Stromal cell of bone marrow (primary cell): ENCODE measurements at regions not wholly inside any gene's neighbourhood (a gene's known extent, or its start where the extent isn't known, plus 50 kb on each side); places are given as distances from the start of the nearest gene placed in this dataset.
"Not testable (repeated sequence)": the region's sequence is repeated elsewhere in the genome, so short reads cannot be mapped to it uniquely, and the experiment has no call there.

ENCODE experiments used
- DNase-seq: peaks from one replicate; pipeline ENCODE4 v3.0.0-alpha.2; 2012; ENCODE audit warnings: low read depth

DNA sequence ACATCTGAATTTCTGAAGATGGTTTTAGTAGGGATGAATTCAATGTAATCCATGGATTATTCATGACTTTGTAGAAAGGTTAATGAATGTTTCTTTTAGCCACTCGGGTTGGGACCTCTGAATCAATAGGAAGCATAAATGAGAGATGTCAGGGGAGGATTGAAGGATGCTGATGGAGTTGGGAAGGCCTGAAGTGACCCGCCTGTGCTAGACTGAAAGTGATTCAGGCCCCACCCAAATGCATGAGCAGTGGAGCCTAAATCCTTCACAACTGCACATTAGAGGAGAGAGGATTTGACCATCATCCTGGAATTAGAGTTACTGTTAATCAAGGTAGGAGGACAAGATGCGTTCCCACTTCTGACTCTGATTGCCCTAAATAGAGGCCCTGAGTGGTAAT lies 162.2 kb upstream of the PTPN20 start:
- not testable (repeated sequence) for DNase-seq

DNA sequence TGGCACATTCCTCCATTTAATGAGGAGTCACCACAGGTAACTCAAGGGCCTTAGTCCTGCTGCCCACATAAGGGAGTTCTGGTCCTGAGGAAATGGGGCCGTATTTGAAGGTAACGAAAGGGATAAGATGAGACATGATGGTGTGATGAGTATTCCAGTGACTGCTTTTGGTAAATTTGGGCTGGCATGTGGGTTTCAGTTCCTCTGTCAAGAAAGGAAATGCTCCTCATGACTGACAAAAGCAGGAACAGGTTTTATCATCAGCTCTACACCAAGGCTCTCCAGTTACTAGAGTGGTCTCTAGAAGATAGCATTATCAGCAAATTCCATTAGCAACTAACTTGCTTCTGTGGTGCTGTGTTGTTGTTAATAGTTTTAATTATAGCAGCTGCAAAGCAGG lies 161.8 kb upstream of the PTPN20 start:
- DNase-seq = not testable (repeated sequence)

DNA sequence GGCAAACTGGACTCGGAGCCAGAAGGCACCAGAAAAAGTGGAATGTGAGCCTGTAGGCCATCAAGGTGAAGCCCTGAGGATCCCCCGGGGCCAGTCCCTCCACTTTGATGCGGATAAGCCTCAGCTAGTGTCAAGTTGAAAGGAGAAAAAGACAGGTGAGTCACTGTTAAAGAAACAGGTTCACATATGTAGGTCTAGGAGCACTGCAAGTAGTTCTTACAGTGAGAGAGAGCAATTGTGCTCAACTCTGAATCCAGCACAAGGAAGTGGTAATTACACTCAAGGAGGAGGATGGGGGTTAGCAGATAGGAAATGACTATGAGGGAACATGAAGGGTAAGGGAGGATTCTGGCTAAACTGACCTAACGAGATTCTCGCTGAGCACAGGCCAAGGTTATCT lies 157.5 kb upstream of the PTPN20 start:
- DNase-seq = not testable (repeated sequence)

DNA sequence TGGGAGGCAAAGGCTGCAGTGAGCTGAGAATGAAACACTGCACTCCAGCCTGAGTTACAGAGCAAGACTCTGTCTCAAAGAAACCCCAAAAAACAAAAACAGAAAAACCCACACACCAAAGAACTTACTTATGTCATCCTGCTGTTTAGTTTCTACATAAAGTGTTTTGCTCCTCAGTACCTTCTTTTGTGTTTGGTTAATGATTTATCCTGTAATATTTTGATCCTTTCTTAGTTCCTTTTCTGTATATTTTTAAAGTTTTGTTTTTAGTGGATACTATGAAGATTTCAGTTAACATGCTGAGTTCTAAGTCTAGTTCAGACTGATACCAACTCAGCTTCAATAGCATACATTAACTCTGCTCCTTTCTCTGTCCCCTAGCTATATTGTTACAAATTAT lies 149.8 kb upstream of the PTPN20 start:
- not testable (repeated sequence) for DNase-seq

DNA sequence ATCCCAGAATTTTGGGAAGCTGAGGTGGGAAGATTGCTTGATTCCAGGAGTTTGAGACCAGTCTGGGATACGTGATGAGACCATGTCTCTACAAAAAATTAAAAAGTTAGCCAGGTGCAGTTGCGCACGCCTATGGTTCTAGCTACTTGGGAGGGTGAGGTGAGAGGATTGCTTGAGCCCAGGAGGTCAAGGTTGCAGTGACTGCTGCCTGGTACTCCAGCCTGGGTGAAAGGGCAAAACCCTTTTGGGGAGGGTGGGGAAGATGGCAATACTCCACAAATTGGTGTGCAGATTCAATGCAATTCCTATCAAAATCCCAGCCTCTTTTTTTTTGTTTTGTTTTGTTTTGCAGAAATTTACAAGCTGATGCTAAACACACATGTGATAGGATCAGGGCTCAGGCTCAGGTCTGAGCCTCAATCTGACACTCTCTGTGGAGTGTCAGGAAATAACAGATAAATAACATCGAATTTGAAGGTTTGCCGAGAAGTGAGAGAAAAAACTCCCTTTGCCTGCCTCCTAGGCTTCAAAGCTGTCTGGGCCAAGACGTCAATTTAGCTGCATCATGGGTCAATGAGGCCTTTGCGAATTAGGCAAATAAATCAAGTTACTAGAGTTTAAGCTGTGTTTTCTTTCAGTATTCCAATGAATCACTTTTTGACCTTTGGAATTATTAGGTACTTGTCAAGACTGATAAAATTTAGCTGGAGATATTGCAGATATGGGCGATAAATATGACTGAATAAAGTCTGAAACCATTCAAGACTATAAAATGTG lies 142.5 kb upstream of the PTPN20 start:
- not testable (repeated sequence) for DNase-seq

DNA sequence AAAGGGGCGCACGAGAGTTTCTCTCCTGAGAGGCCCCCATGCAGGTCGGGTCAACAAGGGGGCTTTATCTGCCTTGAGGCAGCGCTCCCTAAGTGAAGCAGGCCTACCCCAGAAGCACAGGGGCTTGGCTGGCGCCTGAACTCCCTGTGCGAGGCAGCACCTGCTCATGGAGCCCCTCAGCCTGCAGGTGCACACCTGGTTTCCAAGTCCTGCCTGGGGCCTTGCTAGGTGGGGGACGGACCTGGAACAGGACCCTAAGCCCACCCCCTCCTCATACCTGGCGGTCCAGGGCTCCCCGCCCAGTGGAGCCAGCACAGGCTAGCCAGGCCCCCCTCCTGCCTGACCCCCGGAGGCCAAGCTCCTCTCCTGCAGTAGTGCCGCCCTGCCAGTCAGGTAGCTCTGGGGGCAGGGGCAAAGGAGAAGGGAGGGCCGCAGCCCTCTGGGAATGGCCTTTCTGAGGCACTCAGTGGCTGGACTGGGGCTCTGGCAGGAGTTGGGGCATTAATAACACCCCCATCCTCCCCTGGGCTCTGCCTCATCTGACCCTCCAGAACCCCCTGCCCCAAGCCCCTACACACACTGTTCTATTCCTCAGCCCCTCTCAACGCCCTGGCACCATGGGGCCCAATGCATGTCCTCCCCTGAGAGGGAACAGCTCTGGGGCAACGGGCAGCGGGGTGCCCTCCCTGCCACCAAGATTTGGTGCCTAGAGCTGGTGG lies 137.9 kb upstream of the PTPN20 start:
- DNase-seq = not testable (repeated sequence)

DNA sequence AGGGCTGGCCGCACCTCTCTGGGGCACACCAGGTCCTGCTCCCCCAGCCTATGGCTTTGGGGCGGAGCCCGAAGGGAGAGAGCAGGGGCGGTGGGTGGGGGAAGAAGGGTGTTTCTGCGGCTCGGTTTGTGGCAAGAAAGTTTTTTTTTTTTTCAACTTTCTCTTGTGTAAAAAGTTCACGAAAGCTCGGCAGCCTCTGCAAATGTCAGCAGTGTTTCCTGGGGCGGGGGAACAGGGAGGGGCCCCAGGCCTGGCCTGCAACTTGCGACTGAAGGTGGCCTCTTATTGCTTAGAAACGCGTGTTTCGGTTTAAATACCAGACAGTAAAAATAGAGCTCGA lies 137.4 kb upstream of the PTPN20 start:
- DNase-seq = not testable (repeated sequence)

DNA sequence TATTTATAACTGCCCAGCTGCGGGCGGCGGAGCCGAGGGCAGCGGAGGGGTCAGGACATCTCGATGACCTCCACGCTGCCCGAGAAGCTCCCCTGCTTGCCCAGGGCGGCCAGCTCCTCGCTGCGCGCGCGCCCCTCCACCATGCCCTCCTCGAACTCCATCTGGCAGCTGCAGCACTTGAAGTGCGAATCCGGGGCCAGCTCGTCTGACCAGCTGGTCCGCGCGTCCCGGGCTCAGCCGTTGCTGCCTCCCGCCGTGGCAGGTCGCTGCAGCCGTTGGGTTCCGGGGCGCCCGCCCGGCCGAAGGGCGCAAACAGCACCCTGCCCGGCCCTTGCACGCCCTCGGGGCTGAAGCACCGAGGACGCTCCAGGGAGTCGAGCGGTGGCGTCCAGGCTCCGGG lies 136.9 kb upstream of the PTPN20 start:
- not testable (repeated sequence) for DNase-seq

DNA sequence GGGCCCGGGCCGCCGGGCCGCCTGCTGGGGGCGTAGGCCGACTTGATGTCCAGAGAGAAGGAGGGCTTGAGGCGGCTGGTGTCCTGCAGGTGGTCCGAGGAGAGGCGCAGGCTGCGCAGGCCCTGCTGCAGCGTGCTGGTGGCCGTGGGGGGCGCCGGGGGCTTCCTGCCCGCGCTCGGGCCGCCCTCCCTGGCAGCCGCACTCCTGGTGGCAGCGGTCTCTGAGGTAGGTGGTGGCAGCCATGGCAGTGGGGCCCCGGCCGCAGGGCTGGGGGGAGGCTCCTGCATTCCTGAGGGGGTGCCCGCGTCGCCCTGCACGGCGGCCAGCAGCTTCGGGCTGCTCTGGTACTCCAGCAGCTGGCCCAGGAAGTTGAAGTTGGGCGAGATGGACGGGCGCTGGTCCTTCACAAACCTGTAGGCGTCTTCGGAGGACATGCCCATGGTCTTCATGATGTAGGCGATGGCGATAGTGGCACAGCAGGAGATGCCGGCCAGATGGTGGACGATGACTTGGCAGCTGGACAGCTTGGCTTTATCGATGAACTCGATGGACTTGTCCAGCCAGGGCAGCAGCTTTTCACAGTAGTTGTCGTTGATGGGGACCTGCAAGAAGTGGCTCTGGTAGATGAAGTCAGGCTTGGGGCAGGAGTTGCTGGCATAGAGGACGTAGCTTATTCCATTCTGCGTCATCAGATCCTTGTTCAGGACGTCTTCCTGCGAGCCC lies 136.1 kb upstream of the PTPN20 start:
- DNase-seq = not testable (repeated sequence)

DNA sequence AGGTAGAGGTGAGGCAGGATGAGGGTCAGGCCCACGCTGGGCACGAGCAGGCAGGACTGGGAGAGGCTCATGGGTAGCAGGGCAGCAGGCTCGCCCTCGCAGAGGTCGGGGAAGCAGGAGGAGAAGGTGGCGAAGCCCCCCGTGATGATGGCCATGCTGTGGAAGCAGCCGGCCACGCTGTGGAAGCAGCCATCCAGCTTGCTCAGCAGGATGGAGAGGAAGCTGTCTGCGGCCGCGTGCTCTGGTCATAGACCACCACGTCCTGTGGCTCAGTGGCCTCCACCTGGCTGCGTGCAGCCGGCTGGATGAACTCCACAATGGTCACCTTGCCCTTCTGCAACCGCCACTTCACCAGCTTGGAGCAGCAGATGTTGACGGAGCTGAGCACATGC lies 135.6 kb upstream of the PTPN20 start:
- not testable (repeated sequence) for DNase-seq

DNA sequence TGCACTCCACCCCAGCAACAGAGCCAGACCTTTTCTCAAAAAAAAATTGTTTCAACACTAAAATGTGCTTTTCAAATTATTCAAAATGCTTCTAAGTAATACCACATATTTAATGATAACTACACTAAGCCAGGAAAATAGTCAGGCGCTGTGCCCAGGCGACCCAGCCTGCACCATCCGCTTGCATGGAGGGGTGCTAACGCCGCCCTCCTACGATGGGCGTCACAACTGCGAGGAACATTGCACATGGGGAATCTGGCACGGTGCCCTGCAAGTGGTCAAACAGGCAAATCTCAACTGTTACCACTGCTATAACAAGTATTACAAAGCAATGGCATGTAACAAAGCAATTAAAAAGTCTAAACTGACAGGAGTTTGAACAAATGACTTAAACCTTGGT lies 131.7 kb upstream of the PTPN20 start:
- DNase-seq = not testable (repeated sequence)

DNA sequence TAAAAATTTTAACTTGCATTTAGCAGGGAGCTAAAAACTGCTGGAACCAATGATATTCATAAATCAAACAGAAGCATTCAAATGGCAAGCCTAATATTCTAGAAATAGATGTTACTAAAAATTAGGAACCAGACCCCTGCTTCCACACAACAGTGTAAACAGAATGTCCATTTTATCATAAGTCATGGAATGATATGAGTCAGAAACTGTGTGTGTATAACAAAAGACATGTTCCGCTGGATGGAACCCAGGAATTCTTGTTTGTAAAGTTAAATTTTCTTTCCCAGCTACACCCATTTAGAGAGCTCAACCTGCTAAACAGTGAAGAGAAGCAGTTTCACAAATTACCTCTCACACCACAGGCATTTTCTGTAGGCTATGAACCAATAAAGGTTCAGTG lies 131.1 kb upstream of the PTPN20 start:
- not testable (repeated sequence) for DNase-seq

DNA sequence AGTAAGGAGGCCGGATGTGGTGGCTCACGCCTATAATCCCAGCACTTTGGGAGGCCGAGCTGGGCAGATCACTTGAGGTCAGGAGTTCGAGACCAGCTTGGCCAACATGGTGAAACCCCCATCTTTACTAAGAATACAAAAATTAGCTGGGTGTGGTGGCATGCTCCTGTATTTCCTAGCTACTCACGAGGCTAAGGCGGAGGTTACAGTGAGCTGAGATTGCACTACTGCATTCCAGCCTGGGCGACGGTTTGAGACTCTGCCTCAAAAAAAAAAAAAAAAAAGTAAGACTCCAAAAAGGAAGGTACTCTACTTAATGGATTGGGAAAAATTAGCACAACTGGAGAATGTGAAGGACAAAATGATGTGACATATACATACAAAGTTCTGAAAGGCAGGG lies 130.2 kb upstream of the PTPN20 start:
- not testable (repeated sequence) for DNase-seq

DNA sequence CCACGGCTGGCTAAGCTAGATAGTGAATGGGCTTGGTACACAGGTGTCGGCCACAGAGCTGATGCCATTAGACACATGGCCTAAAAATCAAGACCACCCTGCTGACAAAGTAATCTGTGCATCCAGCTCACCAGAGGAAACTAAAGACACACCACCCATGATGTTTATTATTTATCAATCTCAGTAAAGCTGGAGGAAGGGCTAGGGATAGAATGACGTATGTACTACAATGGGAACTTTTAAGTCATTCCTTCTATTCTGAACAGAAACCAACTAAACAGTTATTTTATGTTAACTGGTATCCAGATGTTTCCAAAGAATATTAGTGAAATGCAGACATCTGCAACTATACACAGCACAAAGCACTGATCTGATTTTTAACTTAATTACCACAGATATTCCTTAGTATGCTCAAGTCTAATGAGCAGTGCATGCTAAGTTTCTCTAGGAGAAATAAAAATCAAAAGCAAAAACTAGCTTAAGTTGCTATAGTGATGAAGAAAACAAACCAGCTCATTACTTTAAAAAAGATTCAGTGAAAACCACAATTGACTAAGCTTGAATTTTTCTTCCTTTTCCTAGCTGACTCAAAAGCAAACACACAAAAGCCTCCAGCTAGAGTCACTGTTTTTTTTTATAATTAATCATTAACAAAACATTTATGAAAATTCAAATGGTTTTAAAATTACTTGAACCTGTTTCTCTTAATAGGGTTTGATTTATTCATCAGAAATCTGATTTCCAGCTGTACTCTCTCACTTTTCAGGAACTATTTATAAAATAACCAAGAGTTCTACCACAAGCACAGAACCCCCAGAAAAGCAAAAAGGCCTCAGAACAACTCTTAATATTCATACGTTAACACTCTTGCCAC lies 129.0 kb upstream of the PTPN20 start:
- not testable (repeated sequence) for DNase-seq

DNA sequence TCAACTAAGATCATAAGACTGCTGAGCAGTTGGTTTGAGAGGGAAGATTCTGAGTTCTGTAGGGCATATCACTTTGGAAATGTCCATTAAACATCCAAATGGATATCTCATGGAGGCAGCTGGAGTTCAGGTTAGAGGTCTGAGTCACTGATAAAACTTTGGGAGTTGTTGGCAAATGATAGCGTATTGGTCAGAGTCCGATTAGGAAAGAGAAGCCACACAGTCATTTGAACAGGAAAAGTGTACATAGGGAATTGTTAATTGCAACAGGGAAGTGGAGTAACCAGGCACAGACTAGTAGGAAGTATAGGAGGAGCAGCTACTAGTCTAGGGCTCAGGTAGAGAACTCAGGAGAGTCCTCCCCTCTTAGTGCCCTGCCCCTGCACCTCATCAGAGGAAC lies 126.6 kb upstream of the PTPN20 start:
- not testable (repeated sequence) for DNase-seq

DNA sequence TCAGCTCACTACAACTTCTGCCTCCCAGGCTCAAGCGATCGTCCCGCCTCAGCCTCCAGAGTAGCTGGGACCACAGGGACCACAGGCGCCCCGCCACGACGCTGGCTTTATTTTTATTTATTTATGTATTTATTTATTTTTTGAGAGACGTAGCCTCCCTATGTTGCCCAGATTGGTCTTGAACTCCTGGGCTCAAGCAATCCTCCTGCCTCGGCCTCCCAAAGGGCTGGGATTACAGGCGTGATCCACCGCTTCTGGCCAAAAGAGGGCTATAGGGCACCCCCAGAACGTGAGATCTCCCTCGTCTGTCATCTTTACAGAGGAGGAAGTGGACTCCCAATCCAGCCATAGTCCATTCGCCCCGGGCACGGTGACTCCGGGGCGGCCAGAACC lies 125.1 kb upstream of the PTPN20 start:
- DNase-seq = not testable (repeated sequence)

DNA sequence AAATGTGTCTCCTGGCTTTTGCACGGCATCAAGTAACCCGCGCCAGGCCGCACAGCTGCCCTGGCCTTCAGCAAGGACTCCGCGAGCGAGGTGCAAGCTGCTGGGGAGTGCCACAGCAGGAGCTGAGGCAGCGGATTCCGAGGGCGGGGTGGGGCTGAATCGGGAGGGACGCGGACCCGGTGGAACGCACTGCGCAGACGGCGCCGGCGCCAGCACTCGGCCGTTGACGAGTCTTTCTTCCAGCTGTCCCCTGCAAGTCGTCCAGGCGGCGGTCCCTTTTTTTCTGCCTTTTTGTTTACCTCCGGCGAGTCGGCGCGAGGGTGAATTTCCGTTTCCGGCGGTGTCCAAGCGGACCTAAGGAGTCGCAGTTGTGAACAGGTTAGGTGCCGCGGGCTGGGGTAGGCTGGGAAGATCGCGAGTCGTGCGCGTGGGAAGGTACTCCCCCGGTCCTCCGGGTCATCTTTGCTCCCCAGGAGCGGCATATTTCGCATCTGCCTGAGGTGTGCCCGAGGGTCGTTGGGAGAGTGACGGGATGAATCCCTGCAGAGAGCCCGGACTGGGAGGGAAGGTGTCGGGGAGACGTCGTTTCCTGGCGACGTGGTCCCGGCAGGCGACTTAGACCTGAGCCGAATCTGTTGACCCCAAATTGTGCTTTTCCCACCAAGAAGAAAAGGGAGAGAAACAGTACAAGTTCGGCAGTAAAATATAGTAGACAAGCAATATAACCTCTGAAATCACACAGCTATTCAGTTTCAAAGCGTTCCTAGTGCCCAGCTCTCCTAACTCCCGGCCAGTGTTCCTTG lies 124.5 kb upstream of the PTPN20 start:
- DNase-seq = not testable (repeated sequence)

DNA sequence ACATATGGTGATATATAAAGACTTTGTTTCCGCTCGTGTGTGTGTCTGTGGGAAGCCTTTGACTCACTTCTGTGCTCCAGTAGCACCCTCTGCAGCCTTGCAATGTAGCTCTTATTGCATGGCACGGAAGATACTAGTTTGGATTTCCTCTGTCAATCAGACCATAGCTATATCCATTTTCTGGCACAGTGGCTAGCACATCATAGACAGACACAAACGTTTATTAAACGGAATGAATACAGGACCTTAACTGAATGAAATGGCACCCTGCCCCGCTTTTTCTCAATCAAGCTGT lies 124.0 kb upstream of the PTPN20 start:
- peak; percentile 61 for DNase-seq

DNA sequence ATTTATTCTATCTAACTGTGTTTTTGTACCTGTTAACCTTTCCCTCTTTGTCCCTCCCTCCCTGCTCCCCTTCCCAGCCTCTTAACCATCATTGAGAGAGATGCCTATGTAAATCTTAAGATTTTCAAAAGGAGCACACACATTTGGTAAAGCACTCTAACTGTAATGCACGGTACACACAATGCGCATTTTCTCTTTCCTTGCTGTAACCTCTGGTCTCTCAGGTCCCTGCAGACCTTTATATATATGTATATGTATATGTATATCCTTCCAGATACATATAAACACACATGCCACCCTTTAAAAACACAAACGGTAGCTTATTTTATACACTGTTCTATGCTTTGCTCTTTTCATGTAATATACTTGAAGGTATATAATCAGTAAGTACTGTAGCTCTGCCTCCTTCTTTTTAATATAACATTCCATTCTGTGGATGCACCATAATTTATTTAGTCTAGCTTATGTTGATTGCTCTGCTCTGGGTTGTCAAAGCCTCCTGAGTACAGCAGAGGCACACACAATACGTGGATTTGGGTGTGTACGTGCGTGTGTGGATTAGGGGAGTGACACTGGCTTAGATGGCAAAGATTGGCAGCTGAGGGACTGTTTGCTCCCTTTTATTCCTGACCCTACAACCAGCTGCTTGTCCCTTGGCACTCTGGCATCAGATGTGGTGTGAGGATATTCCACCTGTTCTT lies 118.4 kb upstream of the PTPN20 start:
- DNase-seq = not testable (repeated sequence)

DNA sequence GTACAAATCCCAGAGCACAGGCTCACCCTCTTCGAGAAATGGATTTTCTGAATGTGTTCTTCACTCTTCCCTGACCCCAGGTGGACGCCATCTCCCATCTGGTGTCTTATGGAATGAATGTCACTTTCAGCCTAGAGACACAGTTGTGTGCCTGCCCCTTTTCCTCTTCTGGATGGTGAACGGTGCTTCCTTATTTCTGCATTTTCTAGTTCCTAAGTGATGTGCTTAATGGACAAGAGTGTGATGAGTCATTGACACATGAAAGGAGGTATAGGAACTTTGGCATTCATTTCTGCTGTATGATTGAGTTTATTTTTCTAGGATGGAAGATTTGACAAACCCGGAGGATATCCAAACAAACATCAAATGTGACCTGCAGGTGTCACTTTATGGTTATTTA lies 114.9 kb upstream of the PTPN20 start:
- DNase-seq = not testable (repeated sequence)

DNA sequence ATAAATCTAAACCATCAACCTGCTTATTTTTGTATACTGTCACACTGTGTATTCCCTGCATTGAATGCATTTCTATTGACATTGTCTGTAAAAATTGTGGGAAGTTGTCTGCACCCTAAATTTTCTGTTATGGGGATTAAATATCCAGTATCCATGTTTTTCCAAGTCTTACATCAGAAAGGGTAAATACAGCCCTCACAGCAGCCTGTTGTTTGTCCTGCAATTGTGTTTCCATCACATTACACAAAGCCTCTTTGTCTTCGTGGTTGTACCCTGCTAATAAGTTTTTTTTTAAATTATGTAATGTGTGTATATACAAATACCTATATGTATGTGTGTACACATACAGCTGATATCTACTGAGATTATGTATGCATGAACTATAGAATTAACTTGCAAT lies 109.2 kb upstream of the PTPN20 start:
- DNase-seq = not testable (repeated sequence)
